ENCODE measurements at regions not wholly inside any gene's neighbourhood (a gene's known extent, or its start where the extent isn't known, plus 50 kb on each side); places are given as distances from the start of the nearest gene placed in this dataset.

DNA sequence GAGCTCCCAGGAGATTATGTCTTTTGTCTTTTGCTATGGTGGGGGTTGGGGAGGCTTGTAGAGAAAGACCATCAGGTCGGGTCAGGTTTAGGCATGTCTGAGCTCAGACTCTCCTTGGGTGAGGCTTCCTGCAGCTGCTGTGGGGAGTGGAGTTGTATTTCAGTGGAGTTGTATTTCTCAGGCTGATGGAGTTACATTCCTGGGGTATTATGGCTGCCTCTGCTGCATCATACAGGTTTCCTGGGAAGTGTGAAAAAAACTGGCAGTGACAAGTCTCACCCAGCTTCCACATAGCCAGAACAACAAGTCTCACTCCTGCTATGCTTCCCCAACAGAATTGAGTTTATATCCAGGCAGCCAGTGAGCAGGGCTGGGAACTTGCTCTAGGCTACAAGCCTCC is 119.3 kb downstream of the VSIG4 start:
- Histone ChIP-seq H3K36me3 (ENCODE audit: control insufficient read depth in 2 of 2, insufficient read depth in 1 of 2, low read length in 2 of 2) (no peaks in the 10 kb centered on the region), H3K4me3 (ENCODE audit: low read depth, low read length) (no peak overlapping the region), H3K27ac (ENCODE audit: extremely low read depth, low read depth, low read length) (no peak overlapping the region), H3K4me1 (ENCODE audit: control insufficient read depth, insufficient read depth, low read length) (no peaks in the 10 kb centered on the region), H3K9me3 (ENCODE audit: control insufficient read depth, insufficient read depth, low read depth, low read length) (no peaks in the 10 kb centered on the region; the same call in 1 of the 2 replicates)
- CTCF ChIA-PET, result no interaction called here
- no peak for TF ChIP-seq ZNF23 (tag by site-specific recombination; IDR thresholded peaks at IDR 0.05; ENCODE audit: borderline replicate concordance)
- no peak for TF ChIP-seq ZNF140 (tag by site-specific recombination; IDR thresholded peaks at IDR 0.05)
- POLR2A ChIA-PET, result no interaction called here

DNA sequence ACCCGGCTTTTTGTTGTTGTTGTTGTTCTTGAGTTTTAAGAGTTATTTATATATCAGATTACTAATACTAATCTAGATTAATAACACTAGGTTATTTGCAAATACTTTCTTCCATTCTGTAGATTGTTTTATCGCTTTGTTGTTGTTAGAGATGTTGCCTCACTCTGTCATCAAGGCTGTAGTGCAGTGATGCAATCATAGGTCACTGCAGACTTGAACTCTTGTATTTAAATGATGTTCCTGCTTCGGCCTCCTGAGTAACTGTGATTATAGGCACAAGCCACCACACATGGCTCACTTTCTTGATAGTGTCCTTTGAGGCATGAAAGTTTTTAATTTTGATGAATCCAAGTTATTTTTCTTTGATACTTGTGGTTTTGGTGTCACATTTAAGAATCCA is 129.0 kb downstream of the VSIG4 start:
- TF ChIP-seq ZNF544 (tag by site-specific recombination; IDR thresholded peaks at IDR 0.05) (no peak), ZNF335 (tag by site-specific recombination; conservative IDR thresholded peaks at IDR 0.05) (no peak), KLF8 (tag by site-specific recombination; IDR thresholded peaks at IDR 0.05) (no peak), FEZF1 (tag by site-specific recombination; IDR thresholded peaks at IDR 0.05) (no peak), ZNF146 (tag by site-specific recombination; IDR thresholded peaks at IDR 0.05) (no peak), ZNF521 (tag by site-specific recombination; IDR thresholded peaks at IDR 0.05) (no peak), ZBTB8A (tag by site-specific recombination; IDR thresholded peaks at IDR 0.05) (no peak), RBAK (tag by site-specific recombination; IDR thresholded peaks at IDR 0.05) (no peak), ZNF169 (tag by site-specific recombination; IDR thresholded peaks at IDR 0.05) (no peak)
- no peak overlapping the region for H3K4me3 ChIP-seq (ENCODE audit: low read depth, low read length)
- POLR2A ChIA-PET, result no interaction called here
- H3K9me3 ChIP-seq (ENCODE audit: control insufficient read depth, insufficient read depth, low read depth, low read length), result no peaks in the 10 kb centered on the region
- no peaks in the 10 kb centered on the region for H3K36me3 ChIP-seq (ENCODE audit: control insufficient read depth in 2 of 2, insufficient read depth in 1 of 2, low read length in 2 of 2)
- H3K27ac ChIP-seq (ENCODE audit: extremely low read depth, low read depth, low read length), result no peak overlapping the region
- CTCF ChIA-PET, result interaction anchor here (0.6 kb wide), 1 partner anchor 959 kb away, joined by 4 read pairs; no protein-coding TSS in a partner anchor
- H3K4me1 ChIP-seq (ENCODE audit: control insufficient read depth, insufficient read depth, low read length), result no peaks in the 10 kb centered on the region

GRCh38 chrX:65903750-65904149 is 136.1 kb downstream of the VSIG4 start:
- POLR2A ChIA-PET, result no interaction called here

More at GRCh38 chrX:65903750-65904149, 136.1 kb downstream of the VSIG4 start:
- Histone ChIP-seq H3K4me1 (ENCODE audit: control insufficient read depth, insufficient read depth, low read length) (no peaks in the 10 kb centered on the region), H3K9me3 (ENCODE audit: control insufficient read depth, insufficient read depth, low read depth, low read length) (no peaks in the 10 kb centered on the region; the same call in none of the 2 replicates), H3K27ac (ENCODE audit: extremely low read depth, low read depth, low read length) (no peak overlapping the region), H3K4me3 (ENCODE audit: low read depth, low read length) (no peak overlapping the region), H3K36me3 (ENCODE audit: control insufficient read depth in 2 of 2, insufficient read depth in 1 of 2, low read length in 2 of 2) (no peaks in the 10 kb centered on the region)
- no peak for TF ChIP-seq ZNF157 (tag by site-specific recombination; IDR thresholded peaks at IDR 0.05)
- TF ChIP-seq, protein P1, sequence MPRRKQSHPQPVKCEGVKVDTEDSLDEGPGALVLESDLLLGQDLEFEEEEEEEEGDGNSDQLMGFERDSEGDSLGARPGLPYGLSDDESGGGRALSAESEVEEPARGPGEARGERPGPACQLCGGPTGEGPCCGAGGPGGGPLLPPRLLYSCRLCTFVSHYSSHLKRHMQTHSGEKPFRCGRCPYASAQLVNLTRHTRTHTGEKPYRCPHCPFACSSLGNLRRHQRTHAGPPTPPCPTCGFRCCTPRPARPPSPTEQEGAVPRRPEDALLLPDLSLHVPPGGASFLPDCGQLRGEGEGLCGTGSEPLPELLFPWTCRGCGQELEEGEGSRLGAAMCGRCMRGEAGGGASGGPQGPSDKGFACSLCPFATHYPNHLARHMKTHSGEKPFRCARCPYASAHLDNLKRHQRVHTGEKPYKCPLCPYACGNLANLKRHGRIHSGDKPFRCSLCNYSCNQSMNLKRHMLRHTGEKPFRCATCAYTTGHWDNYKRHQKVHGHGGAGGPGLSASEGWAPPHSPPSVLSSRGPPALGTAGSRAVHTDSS (tag by site-specific recombination; IDR thresholded peaks at IDR 0.05), result no peak
- TF ChIP-seq ZNF610 (tag by site-specific recombination; IDR thresholded peaks at IDR 0.05; ENCODE audit: borderline replicate concordance), result no peak
- TF ChIP-seq ZNF639 (tag by site-specific recombination; IDR thresholded peaks at IDR 0.05), result no peak
- no peak for TF ChIP-seq ZNF624 (tag by site-specific recombination; IDR thresholded peaks at IDR 0.05)
- no peak for TF ChIP-seq ZNF350 (tag by site-specific recombination; IDR thresholded peaks at IDR 0.05)
- no peak for TF ChIP-seq ZNF785 (tag by site-specific recombination; IDR thresholded peaks at IDR 0.05)
- no peak for TF ChIP-seq ZNF155 (tag by site-specific recombination; IDR thresholded peaks at IDR 0.05)
- TF ChIP-seq ZNF658 (tag by site-specific recombination; IDR thresholded peaks at IDR 0.05), result no peak
- no peak for TF ChIP-seq SETDB1 (IDR thresholded peaks at IDR 0.05; ENCODE audit: insufficient read length, low read length)
- TF ChIP-seq ZNF560 (tag by site-specific recombination; IDR thresholded peaks at IDR 0.05; ENCODE audit: borderline replicate concordance), result no peak
- no peak for TF ChIP-seq ZNF138 (tag by site-specific recombination; IDR thresholded peaks at IDR 0.05; ENCODE audit: borderline replicate concordance)
- TF ChIP-seq ZNF202 (tag by site-specific recombination; IDR thresholded peaks at IDR 0.05; ENCODE audit: borderline replicate concordance), result no peak
- TF ChIP-seq SALL2 (tag by site-specific recombination; IDR thresholded peaks at IDR 0.05; ENCODE audit: borderline replicate concordance), result no peak
- TF ChIP-seq, protein P2, sequence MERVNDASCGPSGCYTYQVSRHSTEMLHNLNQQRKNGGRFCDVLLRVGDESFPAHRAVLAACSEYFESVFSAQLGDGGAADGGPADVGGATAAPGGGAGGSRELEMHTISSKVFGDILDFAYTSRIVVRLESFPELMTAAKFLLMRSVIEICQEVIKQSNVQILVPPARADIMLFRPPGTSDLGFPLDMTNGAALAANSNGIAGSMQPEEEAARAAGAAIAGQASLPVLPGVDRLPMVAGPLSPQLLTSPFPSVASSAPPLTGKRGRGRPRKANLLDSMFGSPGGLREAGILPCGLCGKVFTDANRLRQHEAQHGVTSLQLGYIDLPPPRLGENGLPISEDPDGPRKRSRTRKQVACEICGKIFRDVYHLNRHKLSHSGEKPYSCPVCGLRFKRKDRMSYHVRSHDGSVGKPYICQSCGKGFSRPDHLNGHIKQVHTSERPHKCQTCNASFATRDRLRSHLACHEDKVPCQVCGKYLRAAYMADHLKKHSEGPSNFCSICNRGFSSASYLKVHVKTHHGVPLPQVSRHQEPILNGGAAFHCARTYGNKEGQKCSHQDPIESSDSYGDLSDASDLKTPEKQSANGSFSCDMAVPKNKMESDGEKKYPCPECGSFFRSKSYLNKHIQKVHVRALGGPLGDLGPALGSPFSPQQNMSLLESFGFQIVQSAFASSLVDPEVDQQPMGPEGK (tag by site-specific recombination; IDR thresholded peaks at IDR 0.05), result no peak
- TF ChIP-seq GLI4 (tag by site-specific recombination; IDR thresholded peaks at IDR 0.05), result no peak
- CTCF ChIA-PET, result no interaction called here
